Activated CD4-positive, alpha-beta T cell treated with anti-CD3 and anti-CD28 coated beads, Interleukin-2, amount 50 U/mL, for 24 hours (primary cell): ENCODE measurements at regions not wholly inside any gene's neighbourhood (a gene's known extent, or its start where the extent isn't known, plus 50 kb on each side); places are given as distances from the start of the nearest gene placed in this dataset.
"Not testable (repeated sequence)": the region's sequence is repeated elsewhere in the genome, so short reads cannot be mapped to it uniquely, and the experiment has no call there.

Source experiments
- DNase-seq, 2 donors: peaks; one replicate each; pipeline ENCODE4 v3.0.0-alpha.2; 2020; ENCODE audit warnings: low read depth in 1 of 2, low spot score in 1 of 2

DNA sequence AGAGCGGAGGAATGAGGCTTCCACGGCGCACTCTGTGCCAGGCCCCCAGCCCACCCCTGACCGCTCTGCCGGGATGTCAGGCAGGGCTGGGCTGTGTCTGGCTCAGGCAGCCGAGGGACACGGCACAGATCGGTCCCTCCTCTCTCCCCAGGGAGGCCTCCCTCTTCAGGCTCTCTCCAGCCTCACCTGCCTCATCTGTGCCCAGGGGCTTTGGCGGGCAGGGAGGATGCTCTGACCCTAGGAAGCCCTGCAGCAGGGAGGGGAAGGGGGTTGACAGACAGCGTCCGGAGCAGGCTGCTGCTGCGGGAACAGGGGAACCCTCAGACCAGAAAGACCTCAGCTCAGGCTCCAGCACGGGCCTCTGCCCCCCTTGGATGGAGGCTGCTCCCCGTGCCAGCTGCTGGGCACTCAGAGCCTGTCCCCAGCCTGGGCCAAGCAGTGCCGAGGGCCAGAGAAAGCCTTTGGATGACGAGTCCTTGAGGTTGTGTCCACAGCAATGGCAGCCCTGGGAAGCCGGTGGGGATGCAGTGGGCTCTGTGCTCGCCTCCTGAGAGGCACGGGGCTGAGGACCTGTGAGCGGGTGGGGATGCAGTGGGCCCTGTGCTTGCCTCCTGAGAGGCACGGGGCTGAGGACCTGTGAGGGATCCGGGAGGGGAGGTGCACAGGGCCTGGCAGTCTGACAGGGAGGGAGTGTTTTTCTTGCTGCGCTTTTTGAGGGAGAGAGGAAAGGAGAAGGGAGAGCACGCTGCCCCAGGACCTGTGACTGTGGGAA, 66.9 kb downstream of the FOXL3 start:
- no peak for DNase-seq

- no peak for DNase-seq
These were observed 67.7 kb downstream of the FOXL3 start for GRCh38 chr7:357531-358209.

- no peak for DNase-seq
These were observed 68.4 kb downstream of the FOXL3 start for GRCh38 chr7:358352-358751.

GRCh38 chr7:359226-359765, 69.3 kb downstream of the FOXL3 start:
- no peak for DNase-seq

DNA sequence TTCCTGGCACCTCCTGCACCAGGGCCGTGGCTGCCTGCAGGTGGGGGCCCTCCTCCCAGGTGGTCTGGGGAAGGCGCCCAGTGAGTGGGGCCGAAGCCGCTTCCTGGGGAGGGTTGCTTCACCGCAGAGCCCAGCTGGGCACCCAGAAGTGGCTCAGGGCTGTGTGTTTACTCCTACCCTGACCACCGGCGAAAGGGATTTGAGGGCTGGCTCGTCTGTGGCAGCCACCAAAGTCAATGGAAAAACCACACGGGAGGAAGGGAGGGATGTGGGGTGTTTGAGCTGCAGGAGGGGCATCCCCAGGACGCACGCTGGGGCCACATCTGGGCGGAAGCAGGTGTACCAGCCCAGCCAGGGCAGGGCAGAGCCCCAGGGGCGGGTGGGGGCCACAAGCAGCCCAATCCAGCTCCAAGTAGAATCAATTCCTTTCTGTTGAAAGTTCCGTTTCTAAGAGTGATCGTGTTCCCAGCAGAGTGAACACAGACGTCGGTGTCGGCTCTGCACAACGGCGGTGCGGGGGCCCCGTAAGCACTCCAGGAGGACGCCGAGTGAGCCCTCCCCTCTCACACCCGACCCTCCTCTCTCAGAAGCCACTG, 69.9 kb downstream of the FOXL3 start:
- DNase-seq, result no peak

- peak in 1 of 2 donors; percentile 37 for DNase-seq
These were observed 70.6 kb downstream of the FOXL3 start for GRCh38 chr7:360454-361100.

DNA sequence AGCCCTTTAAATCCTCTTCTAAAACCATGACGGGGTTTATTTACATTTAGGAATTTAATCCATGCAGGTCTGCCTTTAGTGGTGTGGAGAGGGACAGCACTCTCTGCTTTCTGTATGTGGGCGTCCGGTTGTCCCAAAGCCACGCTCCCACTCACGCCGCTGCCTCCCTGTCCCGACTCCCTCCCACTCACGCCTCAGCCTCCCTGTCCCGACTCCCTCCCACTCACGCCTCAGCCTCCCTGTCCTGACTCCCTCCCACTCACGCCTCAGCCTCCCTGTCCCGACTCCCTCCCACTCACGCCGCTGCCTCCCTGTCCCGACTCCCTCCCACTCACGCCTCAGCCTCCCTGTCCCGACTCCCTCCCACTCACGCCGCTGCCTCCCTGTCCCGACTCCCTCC, 71.2 kb downstream of the FOXL3 start:
- DNase-seq, result not testable (repeated sequence)

GRCh38 chr7:361680-362401, 71.9 kb downstream of the FOXL3 start:
- no peak for DNase-seq

- DNase-seq, result peak in 1 of 2 donors; percentile 38
These were observed 72.6 kb downstream of the FOXL3 start for GRCh38 chr7:362402-363096.

GRCh38 chr7:363626-364025, 73.7 kb downstream of the FOXL3 start:
- DNase-seq, result no peak

DNA sequence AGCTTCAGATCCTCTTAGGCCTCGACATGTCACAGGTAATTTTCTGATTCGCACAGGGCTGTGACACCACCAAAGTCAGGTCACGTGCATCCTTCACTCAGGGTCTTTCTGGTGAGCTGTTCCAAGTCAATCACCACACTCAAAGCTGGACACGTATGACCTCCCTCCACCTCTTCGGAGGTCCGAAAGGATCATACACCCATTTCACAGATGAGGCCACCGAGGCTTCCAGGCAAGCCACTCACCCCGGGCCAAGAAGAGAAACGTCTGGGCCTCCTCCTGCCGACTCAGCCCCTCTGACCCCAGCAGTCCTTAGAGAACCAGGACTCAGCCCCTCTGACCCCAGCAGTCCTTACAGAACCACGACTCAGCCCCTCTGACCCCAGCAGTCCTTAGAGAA, 74.6 kb downstream of the FOXL3 start:
- DNase-seq, result no peak

GRCh38 chr7:365593-365992, 75.6 kb downstream of the FOXL3 start:
- DNase-seq, result no peak

GRCh38 chr7:366161-366803, 76.3 kb downstream of the FOXL3 start:
- DNase-seq, result no peak

DNA sequence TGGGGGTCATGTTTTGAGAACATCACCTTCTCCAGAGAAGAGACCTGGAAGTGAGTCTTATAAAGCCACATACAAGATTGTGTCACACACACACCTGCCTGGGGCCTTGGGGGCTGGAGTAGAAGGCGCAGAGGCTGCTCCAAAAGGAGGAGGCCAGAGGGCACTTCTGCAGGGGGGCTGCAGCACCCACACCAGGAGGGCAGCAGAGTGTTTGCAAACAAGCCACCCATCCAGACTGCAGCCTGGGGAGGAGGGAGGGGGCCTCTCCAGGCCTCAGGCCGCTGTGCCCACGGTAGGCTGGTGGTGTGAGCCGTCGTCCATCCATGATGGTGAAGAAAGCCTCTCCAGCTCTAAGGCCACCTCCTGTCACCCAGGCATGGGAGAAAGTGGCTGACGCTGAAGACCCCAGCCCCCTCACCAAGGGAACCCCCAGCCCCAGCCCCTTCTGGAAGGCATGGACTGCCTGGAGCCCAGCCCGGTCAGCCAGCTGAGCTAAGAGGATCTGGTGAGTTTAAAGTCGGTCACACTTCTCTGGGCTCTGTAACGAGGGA, 77.5 kb downstream of the FOXL3 start:
- DNase-seq, result no peak

DNA sequence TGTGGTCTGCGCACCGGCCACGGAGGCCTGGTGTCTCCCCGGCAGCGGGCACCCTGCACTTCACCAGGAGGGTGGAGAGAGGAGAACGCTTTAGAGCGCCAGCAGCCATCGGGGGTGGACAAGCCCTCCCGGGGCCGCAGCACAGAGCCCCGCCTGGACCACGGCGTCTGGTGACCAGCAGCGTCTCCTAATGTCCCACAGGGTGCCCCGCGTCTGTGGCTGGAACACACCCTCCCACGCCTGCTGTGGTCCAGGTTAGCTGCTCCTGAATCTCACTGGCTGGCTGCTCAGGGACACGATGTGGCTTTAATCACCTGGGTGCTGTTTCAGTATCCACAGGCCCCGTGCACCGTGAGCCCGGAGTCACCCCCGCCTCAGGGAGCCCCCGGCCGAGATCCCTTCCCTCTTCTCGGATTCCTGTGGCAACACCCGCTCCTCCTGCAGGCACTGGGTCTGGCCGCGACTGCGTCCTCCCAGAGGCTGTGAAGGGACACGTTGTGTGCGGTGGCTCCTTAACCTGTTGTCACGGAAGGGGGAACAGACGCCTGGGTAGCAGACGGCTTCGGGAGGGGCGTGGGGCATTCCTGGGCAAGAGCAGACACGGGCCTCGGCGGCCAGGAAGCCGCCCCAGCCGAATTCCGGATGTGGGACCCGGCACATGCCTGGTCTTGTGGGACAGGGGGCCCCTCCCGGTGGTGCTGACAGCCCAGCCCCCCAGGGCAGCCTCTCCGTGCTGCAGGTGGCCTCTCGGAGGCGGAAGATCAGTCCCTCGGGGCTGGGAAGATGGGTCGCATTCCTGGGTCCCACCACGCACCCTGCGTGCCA, 78.9 kb downstream of the FOXL3 start:
- no peak for DNase-seq

GRCh38 chr7:369476-370258, 79.7 kb downstream of the FOXL3 start:
- no peak for DNase-seq

GRCh38 chr7:370259-370625, 80.3 kb downstream of the FOXL3 start:
- no peak for DNase-seq

- DNase-seq, result no peak
These were observed 80.8 kb downstream of the FOXL3 start for GRCh38 chr7:370775-371118.
